HG03135 (cell line): ENCODE measurements at regions not wholly inside any gene's neighbourhood (a gene's known extent, or its start where the extent isn't known, plus 50 kb on each side); places are given as distances from the start of the nearest gene placed in this dataset.
"Not testable (repeated sequence)": the region's sequence is repeated elsewhere in the genome, so short reads cannot be mapped to it uniquely, and the experiment has no call there.

Source experiments
- ATAC-seq: cut with Tn5 transposase; IDR thresholded peaks from one replicate; pipeline ENCODE4 v1.9.1; 2021; ENCODE audit warnings: mild to moderate bottlenecking, moderate library complexity; ENCODE audit not compliant: unreplicated experiment

- no peak for ATAC-seq
Observed at GRCh38 chr21:39004634-39005501, 178.4 kb downstream of the PSMG1 start.

- no peak for ATAC-seq
Observed at GRCh38 chr21:39003982-39004633, 179.1 kb downstream of the PSMG1 start.

DNA sequence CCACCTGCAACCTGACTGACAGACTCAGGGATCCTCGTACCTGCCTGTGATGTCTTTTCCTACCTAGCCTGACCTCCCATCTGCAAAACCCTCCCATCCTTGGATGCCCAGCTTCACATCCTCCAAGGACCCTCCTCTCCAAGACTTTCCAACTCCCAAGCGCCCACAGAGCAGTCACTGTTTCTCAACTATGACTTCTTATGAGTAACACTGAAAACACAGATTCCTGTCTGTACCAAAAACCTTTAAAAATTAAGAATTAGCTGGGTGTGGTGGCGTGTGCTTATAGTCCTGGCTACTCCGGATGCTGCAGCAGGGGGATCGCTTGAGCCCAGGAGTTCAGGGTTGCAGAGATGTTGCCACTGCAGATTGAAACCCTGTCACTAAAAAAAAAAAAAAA is 181.9 kb downstream of the PSMG1 start:
- no peak for ATAC-seq

GRCh38 chr21:39000496-39000895 is 182.8 kb downstream of the PSMG1 start:
- no peak for ATAC-seq

DNA sequence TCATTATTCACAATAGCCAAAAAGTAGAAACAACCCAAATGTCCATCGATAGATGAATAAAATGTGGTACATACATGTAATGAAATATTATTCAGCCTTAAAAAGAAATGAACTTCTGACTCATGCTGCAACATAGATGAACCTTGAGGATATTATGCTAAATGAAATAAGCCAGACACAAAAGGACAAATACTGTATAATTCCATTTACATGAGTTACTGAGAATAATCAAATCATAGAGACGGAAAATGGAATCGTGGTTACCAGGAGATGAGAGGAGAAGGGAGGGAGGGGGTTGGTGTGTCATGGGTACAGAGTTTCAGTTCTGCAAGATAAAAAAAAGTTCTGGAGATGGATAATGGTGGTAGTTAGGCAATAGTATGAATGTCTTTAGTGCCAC is 184.1 kb downstream of the PSMG1 start:
- no peak for ATAC-seq

- ATAC-seq: not testable (repeated sequence)
Observed at GRCh38 chr21:38998281-38998680, 185.0 kb downstream of the PSMG1 start.

DNA sequence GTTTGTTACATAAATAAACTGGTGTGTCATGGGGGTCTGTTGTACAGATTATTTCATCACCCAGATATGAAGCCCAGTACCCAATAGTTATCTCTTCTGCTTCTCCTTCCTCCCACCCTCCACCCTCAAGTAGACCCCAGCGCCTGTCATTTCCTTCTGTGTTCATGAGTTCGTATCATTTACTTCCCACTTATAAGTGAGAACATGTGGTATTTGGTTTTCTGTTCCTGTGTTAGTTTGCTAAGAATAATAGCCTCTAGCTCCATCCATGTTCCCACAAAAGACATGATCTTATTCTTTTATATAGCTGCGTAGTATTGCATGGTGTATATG is 185.4 kb downstream of the PSMG1 start:
- not testable (repeated sequence) for ATAC-seq

DNA sequence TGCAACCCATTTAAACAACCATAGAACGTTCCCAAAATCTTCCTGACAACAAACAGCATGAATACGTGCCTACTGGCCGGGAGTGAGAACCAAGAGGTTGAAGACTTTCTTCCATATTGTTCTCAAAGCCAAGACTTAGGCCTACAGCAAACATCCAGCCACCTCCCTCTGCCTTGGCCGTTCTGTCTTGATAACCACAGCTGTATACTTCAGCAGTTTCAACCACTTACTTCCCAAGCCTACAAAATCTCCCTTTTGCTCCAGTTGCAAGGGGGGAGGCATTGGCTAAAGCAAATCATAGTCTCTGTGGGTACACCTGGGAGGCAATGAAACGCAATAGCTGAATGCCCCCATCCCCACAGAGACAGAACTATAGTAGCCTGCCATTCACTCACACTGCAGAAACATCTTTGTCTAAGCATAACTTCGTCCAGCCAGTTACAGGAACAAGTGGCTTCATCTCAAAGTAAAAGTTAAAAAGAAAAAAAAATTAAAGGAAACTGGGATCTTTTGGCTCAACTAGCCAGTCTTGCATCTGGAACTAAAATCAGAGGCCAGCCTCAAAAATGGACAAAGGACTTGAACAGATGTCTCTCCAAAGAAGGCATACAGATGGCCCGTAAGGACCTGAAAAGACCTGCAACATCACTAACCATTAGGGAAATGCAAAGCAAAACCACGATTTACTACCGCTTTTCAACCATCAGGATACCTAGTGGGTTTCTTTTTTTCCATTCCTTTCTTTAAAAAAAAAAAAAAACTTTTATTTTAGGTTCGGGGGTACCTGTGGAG is 186.0 kb downstream of the PSMG1 start:
- no peak for ATAC-seq

GRCh38 chr21:38996355-38996754 is 186.9 kb downstream of the PSMG1 start:
- no peak for ATAC-seq

DNA sequence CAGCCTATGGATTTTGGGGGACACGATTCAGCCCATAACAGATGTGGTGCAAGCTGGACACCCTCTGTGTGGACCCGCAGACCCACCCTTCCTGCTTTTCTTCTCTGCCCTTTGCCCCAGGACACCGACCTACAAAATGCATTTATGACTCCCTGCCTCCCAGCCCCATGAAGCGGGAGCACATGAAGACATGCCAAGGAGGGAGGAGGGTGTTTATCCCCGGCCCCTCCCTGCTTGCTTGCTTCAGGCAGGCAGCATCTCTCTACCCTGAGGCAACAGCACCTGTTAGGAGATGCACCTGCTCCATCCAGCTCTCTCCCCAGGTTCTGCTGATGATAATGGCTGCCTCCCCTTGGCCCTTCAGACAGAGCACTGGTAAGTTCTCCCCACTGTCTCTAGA is 187.5 kb downstream of the PSMG1 start:
- ATAC-seq: no peak

- no peak for ATAC-seq
Observed at GRCh38 chr21:38995071-38995669, 188.1 kb downstream of the PSMG1 start.

GRCh38 chr21:38994042-38994441 is 188.3 kb downstream of the ETS2 start:
- ATAC-seq: no peak

GRCh38 chr21:38993561-38993960 is 187.8 kb downstream of the ETS2 start:
- ATAC-seq: no peak

DNA sequence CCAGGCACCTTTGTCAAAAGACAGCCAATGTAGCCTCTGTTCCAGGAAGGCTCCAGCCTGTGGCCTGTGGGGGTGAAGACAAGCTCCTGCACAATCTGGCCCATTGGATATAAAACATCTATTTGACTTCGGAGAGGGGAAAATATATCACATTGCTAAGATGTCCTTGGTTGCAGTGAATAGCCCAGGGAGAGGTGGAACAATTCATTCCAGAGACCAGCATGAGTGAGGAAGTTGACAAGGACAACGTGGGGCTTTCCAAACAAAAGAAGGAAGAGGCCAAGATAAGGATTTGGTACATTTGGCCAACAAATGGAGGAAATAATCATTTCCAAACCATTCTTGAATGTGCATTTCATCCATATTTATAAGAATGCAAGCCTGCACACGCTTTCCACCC is 187.0 kb downstream of the ETS2 start:
- no peak for ATAC-seq

DNA sequence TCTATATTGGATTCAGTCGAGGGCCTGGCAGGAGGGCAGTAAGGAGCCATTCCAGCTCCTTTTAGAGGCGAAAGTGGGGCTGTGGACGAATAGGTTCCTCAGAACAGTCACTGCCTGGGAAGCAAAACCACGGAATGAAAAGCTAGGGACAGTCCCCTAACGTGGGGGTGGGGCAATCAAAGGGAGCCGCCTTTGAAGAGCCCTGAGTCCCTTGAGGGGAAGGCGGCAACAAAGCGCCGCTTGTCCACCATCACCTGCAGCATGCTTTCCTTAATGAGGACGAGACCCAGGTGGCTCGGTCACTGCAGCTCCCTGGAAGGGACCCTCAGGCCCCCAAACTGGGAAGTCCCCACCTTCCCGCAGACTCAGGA is 184.7 kb downstream of the ETS2 start:
- ATAC-seq: no peak

- ATAC-seq: no peak
Observed at GRCh38 chr21:38989745-38990423, 184.2 kb downstream of the ETS2 start.

DNA sequence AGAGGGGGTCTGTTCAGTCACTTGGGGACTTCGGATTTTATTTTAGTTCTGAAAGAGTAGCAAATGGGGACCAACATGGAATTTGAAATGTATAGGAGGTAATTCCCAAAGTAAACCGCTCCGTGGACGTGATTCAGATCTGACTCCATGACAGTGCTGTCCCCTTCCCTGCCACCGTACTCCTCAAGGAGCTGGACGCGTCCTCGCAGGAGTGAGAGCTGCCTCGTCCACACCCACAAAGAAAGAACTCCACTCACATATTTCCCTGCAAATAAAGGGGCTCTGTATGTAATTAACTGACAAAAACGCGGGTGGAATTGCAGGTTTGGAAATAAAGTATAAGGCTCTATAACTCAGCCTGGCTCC is 183.6 kb downstream of the ETS2 start:
- no peak for ATAC-seq

- ATAC-seq: no peak
Observed at GRCh38 chr21:38988509-38989378, 183.0 kb downstream of the ETS2 start.

DNA sequence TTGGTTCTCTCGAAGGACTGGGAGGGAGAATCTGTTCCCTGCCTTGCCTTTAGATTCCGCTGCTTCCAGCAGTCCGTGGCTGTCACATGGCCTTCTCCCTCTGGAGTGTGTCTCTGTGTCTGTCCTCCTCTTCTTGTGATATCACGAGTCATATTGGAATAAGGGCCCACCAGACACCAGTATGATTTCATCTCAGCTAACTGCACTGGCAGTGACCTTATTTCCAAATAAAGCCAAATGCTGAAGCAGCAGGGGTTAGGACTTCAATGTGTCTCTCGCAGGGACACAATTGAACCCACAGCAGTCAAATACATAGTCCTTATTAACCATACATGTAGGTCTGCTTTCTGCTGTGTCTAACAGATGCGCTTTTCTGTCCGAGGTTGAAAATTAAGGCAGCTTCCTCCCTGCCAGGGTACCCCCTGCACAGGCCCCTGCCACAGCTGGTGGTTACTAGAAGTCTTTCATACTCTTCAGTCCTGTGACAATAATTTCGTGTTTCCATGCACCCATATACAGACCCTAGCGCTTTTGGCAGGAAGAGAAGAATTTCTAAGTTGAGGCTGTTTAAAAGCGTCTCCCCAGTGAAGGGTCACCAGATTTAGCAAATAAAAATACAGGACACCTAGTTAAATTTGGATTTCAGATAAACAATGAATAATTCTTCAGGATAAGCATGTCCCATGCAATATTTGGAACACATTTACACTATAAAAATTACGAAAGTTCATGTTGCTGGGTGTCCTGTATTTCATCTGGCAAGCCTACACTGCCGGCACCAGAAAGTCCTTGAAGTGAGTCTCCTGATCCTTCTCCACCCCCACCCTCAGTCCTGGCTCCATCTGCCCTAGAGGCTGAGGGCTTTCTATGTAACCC is 182.1 kb downstream of the ETS2 start:
- ATAC-seq: no peak
